ENCODE measurements at regions not wholly inside any gene's neighbourhood (a gene's known extent, or its start where the extent isn't known, plus 50 kb on each side); places are given as distances from the start of the nearest gene placed in this dataset.
"Not testable (repeated sequence)": the region's sequence is repeated elsewhere in the genome, so short reads cannot be mapped to it uniquely, and the experiment has no call there.

DNA sequence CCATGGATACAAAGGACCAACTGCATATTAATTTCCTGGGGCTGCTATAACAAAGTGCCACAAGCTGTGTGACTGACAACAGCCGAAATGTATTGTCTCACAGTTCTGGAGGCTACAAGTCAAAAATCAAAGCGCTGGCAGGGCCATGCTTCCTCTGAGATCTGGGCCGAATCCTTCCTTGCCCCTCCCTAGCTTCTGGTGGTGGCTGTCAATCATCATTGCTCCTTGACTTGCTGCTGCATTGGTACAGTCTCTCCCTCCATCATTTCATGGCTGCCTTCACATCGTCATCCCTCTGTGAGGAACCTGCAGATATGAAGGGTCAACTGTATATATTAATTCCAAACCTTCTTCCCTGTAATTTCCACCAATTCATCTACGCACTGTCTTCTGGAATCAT lies 118.3 kb downstream of the EXOC5 start:
- DNase-seq: no peak

DNA sequence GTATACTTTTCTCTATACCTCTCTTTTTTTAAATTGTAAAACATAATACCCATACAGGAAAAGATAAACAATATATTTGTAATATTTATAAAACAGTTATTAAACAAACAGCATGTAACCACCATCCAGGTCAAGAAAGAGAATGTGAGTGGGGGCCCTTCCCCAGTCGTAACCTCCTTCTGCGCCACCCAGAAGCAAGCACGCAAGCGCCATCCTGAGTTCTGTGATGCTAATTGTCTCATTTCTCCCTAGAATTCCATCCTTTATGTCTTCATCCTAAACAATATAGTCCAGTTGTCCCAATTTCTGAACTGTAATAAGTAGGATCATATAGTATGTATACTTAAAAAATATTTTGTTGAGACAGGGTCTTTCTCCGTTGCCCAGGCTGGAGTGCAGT lies 129.5 kb downstream of the EXOC5 start:
- no peak for DNase-seq

GRCh38 chr14:57136669-57137328 lies 131.9 kb downstream of the EXOC5 start:
- no peak for DNase-seq

GRCh38 chr14:57127809-57128208 lies 140.9 kb downstream of the EXOC5 start:
- not testable (repeated sequence) for DNase-seq

- DNase-seq: no peak
Observed at GRCh38 chr14:57122129-57122528, 146.6 kb downstream of the EXOC5 start.

DNA sequence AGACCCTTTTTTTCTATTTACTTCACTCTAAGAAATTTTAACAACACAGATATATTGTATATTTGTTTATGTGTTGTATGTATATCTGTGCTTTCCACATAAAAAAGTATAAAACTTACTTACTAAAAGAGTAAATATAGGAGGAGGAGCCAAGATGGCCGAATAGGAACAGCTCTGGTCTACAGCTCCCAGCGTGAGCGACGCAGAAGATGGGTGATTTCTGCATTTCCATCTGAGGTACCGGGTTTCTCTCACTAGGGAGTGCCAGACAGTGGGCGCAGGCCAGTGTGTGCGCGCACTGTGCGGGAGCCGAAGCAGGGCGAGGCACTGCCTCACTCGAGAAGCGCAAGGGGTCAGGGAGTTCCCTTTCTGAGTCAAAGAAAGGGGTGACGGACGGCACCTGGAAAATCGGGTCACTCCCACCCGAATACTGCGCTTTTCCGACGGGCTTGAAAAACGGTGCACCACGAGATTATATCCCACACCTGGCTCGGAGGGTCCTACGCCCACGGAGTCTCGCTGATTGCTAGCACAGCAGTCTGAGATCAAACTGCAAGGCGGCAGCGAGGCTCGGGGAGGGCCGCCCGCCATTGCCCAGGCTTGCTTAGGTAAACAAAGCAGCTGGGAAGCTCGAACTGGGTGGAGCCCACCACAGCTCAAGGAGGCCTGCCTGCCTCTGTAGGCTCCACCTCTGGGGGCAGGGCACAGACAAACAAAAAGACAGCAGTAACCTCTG lies 156.5 kb downstream of the EXOC5 start:
- DNase-seq: not testable (repeated sequence)

DNA sequence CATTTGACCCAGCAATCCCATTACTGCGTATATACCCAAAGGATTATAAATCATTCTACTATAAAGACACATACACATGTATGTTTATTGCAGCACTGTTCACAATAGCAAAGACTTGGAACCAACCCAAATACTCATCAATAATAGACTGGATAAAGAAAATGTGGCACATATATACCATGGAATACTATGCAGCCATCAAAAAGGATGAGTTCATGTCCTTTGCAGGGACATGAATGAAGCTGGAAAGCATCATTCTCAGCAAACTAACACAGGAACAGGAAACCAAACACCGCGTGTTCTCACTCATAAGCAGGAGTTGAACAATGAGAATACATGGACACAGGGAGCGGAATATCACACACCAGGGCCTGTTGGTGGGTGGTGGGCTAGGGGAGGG lies 158.3 kb downstream of the EXOC5 start:
- not testable (repeated sequence) for DNase-seq

DNA sequence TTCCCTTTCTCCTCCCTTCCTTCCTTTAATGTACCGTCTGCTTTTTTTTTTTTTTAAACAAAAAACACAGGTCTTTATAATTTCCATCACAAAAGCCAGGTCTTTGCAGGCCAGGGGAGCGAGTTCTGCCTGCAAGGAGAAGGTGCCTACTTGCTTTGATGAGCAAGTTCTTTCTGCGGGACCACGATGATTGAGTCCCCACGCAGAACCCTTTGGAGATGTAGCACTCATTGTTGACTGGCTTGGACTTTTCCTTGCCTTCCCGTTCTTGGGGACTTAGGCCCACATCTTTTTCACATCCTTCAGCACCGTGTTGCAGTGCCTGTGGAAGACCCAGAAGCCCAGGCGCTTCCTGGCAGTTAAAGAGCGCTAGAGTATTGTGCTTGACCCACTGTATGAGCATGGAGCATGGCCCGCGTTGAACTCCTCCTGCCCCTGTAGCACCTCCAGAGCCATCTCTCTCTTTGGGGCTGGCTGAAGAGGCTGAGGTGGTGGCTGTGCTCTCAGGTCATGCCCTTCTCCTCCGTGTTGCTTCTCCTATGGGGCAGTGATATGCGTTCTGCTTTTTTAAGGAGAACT lies 177.6 kb downstream of the EXOC5 start:
- DNase-seq: no peak

- DNase-seq: no peak
Observed at GRCh38 chr14:57089901-57090300, 178.8 kb downstream of the EXOC5 start.

GRCh38 chr14:57087841-57088240 lies 180.9 kb downstream of the EXOC5 start:
- no peak for DNase-seq

- DNase-seq: no peak
Observed at GRCh38 chr14:57086271-57087162, 182.2 kb downstream of the EXOC5 start.

GRCh38 chr14:57085801-57086200 lies 182.9 kb downstream of the EXOC5 start:
- DNase-seq: no peak

DNA sequence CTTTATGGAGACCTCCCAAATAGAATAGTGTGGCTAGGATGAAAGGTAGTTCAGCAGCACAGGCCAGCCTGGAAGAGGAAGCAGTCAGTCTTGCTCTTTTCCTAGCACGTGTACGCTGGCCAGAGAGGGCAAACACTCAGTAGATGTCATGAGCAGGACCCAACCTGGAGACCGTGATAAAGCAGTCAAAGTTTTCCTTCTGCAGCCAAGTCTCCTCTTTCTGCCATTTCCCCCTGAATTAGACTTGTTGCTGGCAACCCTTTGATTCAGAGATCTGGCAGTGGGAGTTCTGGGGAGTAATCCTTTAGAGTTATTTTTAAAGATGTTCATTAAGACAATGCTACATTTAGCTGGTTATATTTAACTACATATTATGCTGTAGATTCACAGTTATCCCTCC lies 183.7 kb downstream of the EXOC5 start:
- no peak for DNase-seq

- no peak for DNase-seq
Observed at GRCh38 chr14:57080691-57081090, 188.0 kb downstream of the EXOC5 start.

GRCh38 chr14:57078054-57078453 lies 190.7 kb downstream of the EXOC5 start:
- DNase-seq: no peak

GRCh38 chr14:57073986-57074385 lies 194.7 kb downstream of the EXOC5 start:
- DNase-seq: no peak

GRCh38 chr14:57071639-57072038 lies 197.1 kb downstream of the EXOC5 start:
- DNase-seq: no peak

GRCh38 chr14:57069702-57070101 lies 199.0 kb downstream of the EXOC5 start:
- no peak for DNase-seq

GRCh38 chr14:57068511-57068910 lies 200.2 kb downstream of the EXOC5 start:
- no peak for DNase-seq

DNA sequence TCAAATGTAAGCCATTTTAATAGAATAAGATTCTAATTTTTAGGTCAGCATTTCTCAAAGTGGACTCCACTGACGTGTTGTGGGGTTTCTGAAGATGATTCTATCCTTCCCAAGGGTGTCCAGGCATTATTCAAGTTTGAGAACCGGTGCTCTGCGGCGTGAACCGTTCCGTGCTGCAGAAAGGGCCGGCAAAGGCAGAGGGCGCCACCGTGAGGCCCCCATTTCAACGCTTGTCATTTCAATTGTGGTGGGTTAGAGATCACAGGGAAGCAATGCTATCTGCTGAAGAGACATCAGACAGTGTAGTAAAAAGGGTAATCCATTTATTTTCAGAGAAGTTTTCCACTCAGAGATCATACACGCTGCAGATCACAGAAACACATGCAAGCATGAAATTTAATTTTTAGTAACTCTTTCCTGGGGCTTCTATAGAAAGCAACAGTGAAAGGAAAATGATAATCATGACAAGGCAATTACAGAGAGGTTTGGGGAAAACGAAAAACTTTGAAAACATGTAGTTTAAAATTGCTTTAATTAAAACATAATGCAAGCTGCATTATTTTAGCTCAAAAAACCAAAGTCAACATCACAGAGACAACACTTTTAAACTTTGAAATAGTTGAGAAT lies 201.7 kb downstream of the EXOC5 start:
- no peak for DNase-seq

- no peak for DNase-seq
Observed at GRCh38 chr14:57066463-57066862, 202.2 kb downstream of the EXOC5 start.

Measured in right lung (tissue), 2 donors.